Liver (tissue), 8 donors: ENCODE measurements at regions not wholly inside any gene's neighbourhood (a gene's known extent, or its start where the extent isn't known, plus 50 kb on each side); places are given as distances from the start of the nearest gene placed in this dataset.

Experiments used
- DNase-seq: peaks from one replicate; pipeline ENCODE4 v3.0.0-alpha.2; 2017; ENCODE audit warnings: low spot score
- H3K27ac ChIP-seq, 2 donors: one replicate each; pipeline ENCODE4 v1.7.0; 2013; ENCODE audit warnings: inconsistent platforms in 2 of 2, low read length in 2 of 2, control low read depth in 1 of 2, low read depth in 1 of 2, mild to moderate bottlenecking in 1 of 2
- H3K27me3 ChIP-seq, 4 donors: one replicate each; pipeline versions ENCODE4 v1.6.1 to v1.7.0; 2013; ENCODE audit warnings: low read length in 3 of 4, inconsistent platforms in 1 of 4, mild to moderate bottlenecking in 1 of 4, moderate library complexity in 1 of 4; ENCODE audit not compliant: control insufficient read depth in 4 of 4, insufficient read depth in 4 of 4
- H3K36me3 ChIP-seq, 4 donors: one replicate each; pipeline versions ENCODE4 v1.6.1 to v1.7.0; 2013; ENCODE audit warnings: low read length in 3 of 4, mild to moderate bottlenecking in 3 of 4, low read depth in 1 of 4, moderate library complexity in 1 of 4; ENCODE audit not compliant: control insufficient read depth in 4 of 4, insufficient read depth in 3 of 4
- H3K4me1 ChIP-seq, 4 donors: one replicate each; pipeline versions ENCODE4 v1.6.1 to v1.7.0; 2013; ENCODE audit warnings: low read length in 3 of 4, mild to moderate bottlenecking in 3 of 4, moderate library complexity in 1 of 4; ENCODE audit not compliant: control insufficient read depth in 4 of 4, insufficient read depth in 4 of 4
- H3K4me3 ChIP-seq, 3 donors: one replicate each; pipeline versions ENCODE4 v1.6.1 to v1.7.0; 2013; ENCODE audit warnings: low read length in 3 of 3, control low read depth in 1 of 3, low read depth in 1 of 3, mild to moderate bottlenecking in 1 of 3
- H3K9ac ChIP-seq, 2 donors: one replicate each; pipeline ENCODE4 v1.7.0; 2013; ENCODE audit warnings: low read length in 2 of 2, mild to moderate bottlenecking in 2 of 2, moderate library complexity in 2 of 2, control low read depth in 1 of 2, low read depth in 1 of 2
- H3K9me3 ChIP-seq, 4 donors: one replicate each; pipeline versions ENCODE4 v1.6.1 to v1.7.0; 2013; ENCODE audit warnings: low read length in 3 of 4; ENCODE audit not compliant: control insufficient read depth in 4 of 4
- FOXA1 ChIP-seq: IDR thresholded peaks from 2 replicates; pipeline ENCODE4 v1.6.1; 2016; ENCODE audit warnings: antibody characterized with exemption
- FOXA2 ChIP-seq: IDR thresholded peaks from 2 replicates; pipeline ENCODE4 v1.6.1; 2016; ENCODE audit warnings: antibody characterized with exemption
- GABPA ChIP-seq, 2 donors: IDR thresholded peaks in 1 of 2; conservative IDR thresholded peaks in 1 of 2; 2 replicates each; pipeline ENCODE4 v1.6.1; 2016; ENCODE audit warnings: antibody characterized with exemption in 2 of 2, mild to moderate bottlenecking in 1 of 2, moderate library complexity in 1 of 2
- HNF4A ChIP-seq, 2 donors: conservative IDR thresholded peaks; 2 replicates each; pipeline ENCODE4 v1.6.1; 2016; ENCODE audit warnings: antibody characterized with exemption in 2 of 2, mild to moderate bottlenecking in 2 of 2
- HNF4G ChIP-seq: IDR thresholded peaks from 2 replicates; pipeline ENCODE4 v1.6.1; 2016; ENCODE audit warnings: antibody characterized with exemption
- JUND ChIP-seq, 2 donors: IDR thresholded peaks; 2 replicates each; pipeline ENCODE4 v1.6.1; 2016; ENCODE audit warnings: antibody characterized with exemption in 2 of 2
- NR2F2 ChIP-seq: IDR thresholded peaks from 2 replicates; pipeline ENCODE4 v1.6.1; 2016; ENCODE audit warnings: antibody characterized with exemption
- RAD21 ChIP-seq, 2 donors: IDR thresholded peaks; 2 replicates each; pipeline ENCODE4 v1.6.1; 2016; ENCODE audit warnings: antibody characterized with exemption in 2 of 2, mild to moderate bottlenecking in 2 of 2
- RXRA ChIP-seq, 2 donors: IDR thresholded peaks; 2 replicates each; pipeline ENCODE4 v1.6.1; 2017 to 2018; ENCODE audit warnings: antibody characterized with exemption in 2 of 2, mild to moderate bottlenecking in 1 of 2
- SP1 ChIP-seq: IDR thresholded peaks from 2 replicates; pipeline ENCODE4 v1.6.1; 2018; ENCODE audit warnings: antibody characterized with exemption, mild to moderate bottlenecking
- TAF1 ChIP-seq: conservative IDR thresholded peaks from 2 replicates; pipeline ENCODE4 v1.6.1; 2016; ENCODE audit warnings: antibody characterized with exemption, mild to moderate bottlenecking
- YY1 ChIP-seq: IDR thresholded peaks from 2 replicates; pipeline ENCODE4 v1.6.1; 2016; ENCODE audit warnings: antibody characterized with exemption, mild to moderate bottlenecking
- WGBS: extraction: QIAGEN DNeasy Blood & Tissue Kit; methylation state at CpG from one replicate; pipeline ENCODE4 v1.1.7; 2013; 5-methylcytosine and 5-hydroxymethylcytosine counted together
- TF ChIP-seq, protein P1 (sequence below): fragments of 150-350 bp; IDR thresholded peaks from 2 replicates; pipeline ENCODE4 v1.5.1; 2017; ENCODE audit warnings: improper control_type of control experiment, low read depth, low read length; ENCODE audit not compliant: missing input control
- TF ChIP-seq, protein P2 (sequence below): IDR thresholded peaks from 2 replicates; pipeline ENCODE4 v1.6.1; 2016; ENCODE audit warnings: antibody characterized with exemption
- TF ChIP-seq, protein P3 (sequence below): IDR thresholded peaks from 2 replicates; pipeline ENCODE4 v1.6.1; 2016; ENCODE audit warnings: antibody characterized with exemption
- TF ChIP-seq, protein P4 (sequence below): IDR thresholded peaks from 2 replicates; pipeline ENCODE4 v1.6.1; 2016; ENCODE audit warnings: antibody characterized with exemption
- TF ChIP-seq, protein P5 (sequence below): IDR thresholded peaks from 2 replicates; pipeline ENCODE4 v1.6.1; 2016; ENCODE audit warnings: antibody characterized with exemption, mild to moderate bottlenecking
- donor health status: healthy.
- donor health status: healthy.
- donor health status: healthy.
- donor health status: healthy.
- donor health status: healthy.

DNA sequence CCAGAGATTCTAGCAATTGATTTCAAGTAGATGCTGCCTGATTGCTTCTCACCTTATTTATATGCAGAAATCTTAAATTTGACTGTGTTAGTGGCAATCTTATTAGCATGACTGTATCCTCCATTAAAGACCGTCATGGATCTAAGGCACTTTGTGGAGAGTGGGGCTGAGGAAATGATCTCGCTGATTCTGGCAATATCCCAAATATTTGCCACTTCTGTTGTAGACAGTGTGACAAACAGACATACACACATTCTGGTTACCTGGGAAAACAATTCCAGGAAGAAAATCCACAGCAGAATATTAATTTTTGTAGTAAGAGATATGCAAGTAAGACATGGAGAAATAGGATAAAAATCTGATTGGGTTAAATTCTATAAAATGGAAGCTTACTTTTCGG, 269.0 kb upstream of the G2E3 start:
- H3K27ac ChIP-seq: no peak overlapping the region
- TF ChIP-seq, protein P1, sequence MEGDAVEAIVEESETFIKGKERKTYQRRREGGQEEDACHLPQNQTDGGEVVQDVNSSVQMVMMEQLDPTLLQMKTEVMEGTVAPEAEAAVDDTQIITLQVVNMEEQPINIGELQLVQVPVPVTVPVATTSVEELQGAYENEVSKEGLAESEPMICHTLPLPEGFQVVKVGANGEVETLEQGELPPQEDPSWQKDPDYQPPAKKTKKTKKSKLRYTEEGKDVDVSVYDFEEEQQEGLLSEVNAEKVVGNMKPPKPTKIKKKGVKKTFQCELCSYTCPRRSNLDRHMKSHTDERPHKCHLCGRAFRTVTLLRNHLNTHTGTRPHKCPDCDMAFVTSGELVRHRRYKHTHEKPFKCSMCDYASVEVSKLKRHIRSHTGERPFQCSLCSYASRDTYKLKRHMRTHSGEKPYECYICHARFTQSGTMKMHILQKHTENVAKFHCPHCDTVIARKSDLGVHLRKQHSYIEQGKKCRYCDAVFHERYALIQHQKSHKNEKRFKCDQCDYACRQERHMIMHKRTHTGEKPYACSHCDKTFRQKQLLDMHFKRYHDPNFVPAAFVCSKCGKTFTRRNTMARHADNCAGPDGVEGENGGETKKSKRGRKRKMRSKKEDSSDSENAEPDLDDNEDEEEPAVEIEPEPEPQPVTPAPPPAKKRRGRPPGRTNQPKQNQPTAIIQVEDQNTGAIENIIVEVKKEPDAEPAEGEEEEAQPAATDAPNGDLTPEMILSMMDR: no peak
- TF ChIP-seq FOXA2: no peak
- TF ChIP-seq TAF1: no peak
- TF ChIP-seq FOXA1: no peak
- no peak for TF ChIP-seq RAD21 (IDR thresholded peaks at IDR 0.05)
- TF ChIP-seq, protein P2, sequence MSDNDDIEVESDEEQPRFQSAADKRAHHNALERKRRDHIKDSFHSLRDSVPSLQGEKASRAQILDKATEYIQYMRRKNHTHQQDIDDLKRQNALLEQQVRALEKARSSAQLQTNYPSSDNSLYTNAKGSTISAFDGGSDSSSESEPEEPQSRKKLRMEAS: no peak
- TF ChIP-seq HNF4A (conservative IDR thresholded peaks at IDR 0.05): no peak
- no peak for TF ChIP-seq RXRA (IDR thresholded peaks at IDR 0.05)
- no peak for TF ChIP-seq JUND (IDR thresholded peaks at IDR 0.05)
- no peak for TF ChIP-seq SP1
- H3K27me3 ChIP-seq: no peaks in the 10 kb centered on the region
- H3K4me3 ChIP-seq: no peak overlapping the region
- no peaks in the 10 kb centered on the region for H3K9me3 ChIP-seq
- no peaks in the 10 kb centered on the region for H3K4me1 ChIP-seq
- DNase-seq: no peak
- 78% methylated on average over 3 of the region's 3 CpGs for WGBS
- no peaks in the 10 kb centered on the region for H3K36me3 ChIP-seq
- H3K9ac ChIP-seq: no peak overlapping the region

DNA sequence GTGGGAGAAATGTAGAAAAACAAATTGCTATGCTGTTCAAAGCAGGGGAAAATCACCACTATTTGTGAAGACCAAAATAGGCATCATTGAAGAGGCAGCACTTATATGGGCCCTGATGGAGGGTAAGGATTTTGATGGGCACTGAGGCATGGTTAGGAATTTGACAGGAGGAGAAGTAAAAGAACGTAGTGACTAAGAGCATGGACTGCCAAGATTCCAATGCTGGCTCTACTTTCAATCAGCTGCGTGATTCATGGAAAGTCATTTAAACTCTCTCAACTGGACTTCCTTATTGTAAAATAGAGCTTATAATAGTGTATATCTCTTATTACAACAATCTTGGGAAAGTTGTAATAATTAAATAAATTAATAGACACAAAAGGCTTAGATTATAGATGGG, 267.7 kb upstream of the G2E3 start:
- H3K36me3 ChIP-seq: no peaks in the 10 kb centered on the region
- H3K4me1 ChIP-seq: no peaks in the 10 kb centered on the region
- no peak overlapping the region for H3K27ac ChIP-seq
- 77% methylated on average over 2 of the region's 2 CpGs for WGBS
- H3K9ac ChIP-seq: no peak overlapping the region
- no peaks in the 10 kb centered on the region for H3K9me3 ChIP-seq
- no peaks in the 10 kb centered on the region for H3K27me3 ChIP-seq
- no peak overlapping the region for H3K4me3 ChIP-seq
- TF ChIP-seq, protein P3, sequence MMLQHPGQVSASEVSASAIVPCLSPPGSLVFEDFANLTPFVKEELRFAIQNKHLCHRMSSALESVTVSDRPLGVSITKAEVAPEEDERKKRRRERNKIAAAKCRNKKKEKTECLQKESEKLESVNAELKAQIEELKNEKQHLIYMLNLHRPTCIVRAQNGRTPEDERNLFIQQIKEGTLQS: no peak
- TF ChIP-seq RXRA (IDR thresholded peaks at IDR 0.05): no peak
- TF ChIP-seq, protein P4, sequence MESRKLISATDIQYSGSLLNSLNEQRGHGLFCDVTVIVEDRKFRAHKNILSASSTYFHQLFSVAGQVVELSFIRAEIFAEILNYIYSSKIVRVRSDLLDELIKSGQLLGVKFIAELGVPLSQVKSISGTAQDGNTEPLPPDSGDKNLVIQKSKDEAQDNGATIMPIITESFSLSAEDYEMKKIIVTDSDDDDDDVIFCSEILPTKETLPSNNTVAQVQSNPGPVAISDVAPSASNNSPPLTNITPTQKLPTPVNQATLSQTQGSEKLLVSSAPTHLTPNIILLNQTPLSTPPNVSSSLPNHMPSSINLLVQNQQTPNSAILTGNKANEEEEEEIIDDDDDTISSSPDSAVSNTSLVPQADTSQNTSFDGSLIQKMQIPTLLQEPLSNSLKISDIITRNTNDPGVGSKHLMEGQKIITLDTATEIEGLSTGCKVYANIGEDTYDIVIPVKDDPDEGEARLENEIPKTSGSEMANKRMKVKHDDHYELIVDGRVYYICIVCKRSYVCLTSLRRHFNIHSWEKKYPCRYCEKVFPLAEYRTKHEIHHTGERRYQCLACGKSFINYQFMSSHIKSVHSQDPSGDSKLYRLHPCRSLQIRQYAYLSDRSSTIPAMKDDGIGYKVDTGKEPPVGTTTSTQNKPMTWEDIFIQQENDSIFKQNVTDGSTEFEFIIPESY: no peak
- no peak for TF ChIP-seq FOXA1
- TF ChIP-seq, protein P1: no peak
- TF ChIP-seq, protein P5, sequence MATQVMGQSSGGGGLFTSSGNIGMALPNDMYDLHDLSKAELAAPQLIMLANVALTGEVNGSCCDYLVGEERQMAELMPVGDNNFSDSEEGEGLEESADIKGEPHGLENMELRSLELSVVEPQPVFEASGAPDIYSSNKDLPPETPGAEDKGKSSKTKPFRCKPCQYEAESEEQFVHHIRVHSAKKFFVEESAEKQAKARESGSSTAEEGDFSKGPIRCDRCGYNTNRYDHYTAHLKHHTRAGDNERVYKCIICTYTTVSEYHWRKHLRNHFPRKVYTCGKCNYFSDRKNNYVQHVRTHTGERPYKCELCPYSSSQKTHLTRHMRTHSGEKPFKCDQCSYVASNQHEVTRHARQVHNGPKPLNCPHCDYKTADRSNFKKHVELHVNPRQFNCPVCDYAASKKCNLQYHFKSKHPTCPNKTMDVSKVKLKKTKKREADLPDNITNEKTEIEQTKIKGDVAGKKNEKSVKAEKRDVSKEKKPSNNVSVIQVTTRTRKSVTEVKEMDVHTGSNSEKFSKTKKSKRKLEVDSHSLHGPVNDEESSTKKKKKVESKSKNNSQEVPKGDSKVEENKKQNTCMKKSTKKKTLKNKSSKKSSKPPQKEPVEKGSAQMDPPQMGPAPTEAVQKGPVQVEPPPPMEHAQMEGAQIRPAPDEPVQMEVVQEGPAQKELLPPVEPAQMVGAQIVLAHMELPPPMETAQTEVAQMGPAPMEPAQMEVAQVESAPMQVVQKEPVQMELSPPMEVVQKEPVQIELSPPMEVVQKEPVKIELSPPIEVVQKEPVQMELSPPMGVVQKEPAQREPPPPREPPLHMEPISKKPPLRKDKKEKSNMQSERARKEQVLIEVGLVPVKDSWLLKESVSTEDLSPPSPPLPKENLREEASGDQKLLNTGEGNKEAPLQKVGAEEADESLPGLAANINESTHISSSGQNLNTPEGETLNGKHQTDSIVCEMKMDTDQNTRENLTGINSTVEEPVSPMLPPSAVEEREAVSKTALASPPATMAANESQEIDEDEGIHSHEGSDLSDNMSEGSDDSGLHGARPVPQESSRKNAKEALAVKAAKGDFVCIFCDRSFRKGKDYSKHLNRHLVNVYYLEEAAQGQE: no peak
- TF ChIP-seq NR2F2: no peak
- TF ChIP-seq HNF4G: no peak
- TF ChIP-seq RAD21 (IDR thresholded peaks at IDR 0.05): no peak
- TF ChIP-seq YY1: no peak
- no peak for TF ChIP-seq SP1
- TF ChIP-seq JUND (IDR thresholded peaks at IDR 0.05): no peak
- TF ChIP-seq GABPA (IDR thresholded peaks at IDR 0.05 in 1 of 2, conservative IDR thresholded peaks at IDR 0.05 in 1 of 2): no peak
- DNase-seq: no peak
